ENCODE measurements at regions not wholly inside any gene's neighbourhood (a gene's known extent, or its start where the extent isn't known, plus 50 kb on each side); places are given as distances from the start of the nearest gene placed in this dataset.

GRCh38 chr10:78489034-78489433 lies 455.4 kb downstream of the RPS24 start:
- no peak overlapping the region for H3K4me3 ChIP-seq (replicated peaks; ENCODE audit: low read depth, low read length)
- TF ChIP-seq, protein P1, sequence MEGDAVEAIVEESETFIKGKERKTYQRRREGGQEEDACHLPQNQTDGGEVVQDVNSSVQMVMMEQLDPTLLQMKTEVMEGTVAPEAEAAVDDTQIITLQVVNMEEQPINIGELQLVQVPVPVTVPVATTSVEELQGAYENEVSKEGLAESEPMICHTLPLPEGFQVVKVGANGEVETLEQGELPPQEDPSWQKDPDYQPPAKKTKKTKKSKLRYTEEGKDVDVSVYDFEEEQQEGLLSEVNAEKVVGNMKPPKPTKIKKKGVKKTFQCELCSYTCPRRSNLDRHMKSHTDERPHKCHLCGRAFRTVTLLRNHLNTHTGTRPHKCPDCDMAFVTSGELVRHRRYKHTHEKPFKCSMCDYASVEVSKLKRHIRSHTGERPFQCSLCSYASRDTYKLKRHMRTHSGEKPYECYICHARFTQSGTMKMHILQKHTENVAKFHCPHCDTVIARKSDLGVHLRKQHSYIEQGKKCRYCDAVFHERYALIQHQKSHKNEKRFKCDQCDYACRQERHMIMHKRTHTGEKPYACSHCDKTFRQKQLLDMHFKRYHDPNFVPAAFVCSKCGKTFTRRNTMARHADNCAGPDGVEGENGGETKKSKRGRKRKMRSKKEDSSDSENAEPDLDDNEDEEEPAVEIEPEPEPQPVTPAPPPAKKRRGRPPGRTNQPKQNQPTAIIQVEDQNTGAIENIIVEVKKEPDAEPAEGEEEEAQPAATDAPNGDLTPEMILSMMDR (IDR thresholded peaks at IDR 0.05; ENCODE audit: low read depth, low read length, missing control alignments): no peak
- no peak for DNase-seq (ENCODE audit: extremely low read depth, low read depth)

DNA sequence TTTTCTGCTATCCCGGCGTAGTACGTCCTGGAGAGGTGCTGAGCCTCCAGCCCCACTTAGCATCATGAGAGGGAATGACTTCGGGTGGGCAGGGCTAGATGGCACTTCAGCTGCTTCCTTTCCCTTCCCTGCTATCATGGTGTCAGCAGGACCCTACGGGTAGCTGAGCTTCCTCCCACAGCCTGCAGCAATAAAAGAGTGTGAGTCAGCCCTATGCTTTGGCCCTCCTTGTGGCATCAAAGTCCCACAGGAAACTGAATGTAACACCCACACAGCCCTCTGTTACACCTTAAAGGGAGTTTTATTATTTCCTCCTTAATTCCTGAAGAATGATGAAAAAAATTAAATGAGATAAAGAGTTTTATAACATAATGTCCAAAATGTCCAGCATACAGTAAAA lies 458.1 kb downstream of the RPS24 start:
- no peak overlapping the region for H3K4me3 ChIP-seq (replicated peaks; ENCODE audit: low read depth, low read length)
- TF ChIP-seq, protein P1 (IDR thresholded peaks at IDR 0.05; ENCODE audit: low read depth, low read length, missing control alignments): no peak
- peak; percentile 19 for DNase-seq (ENCODE audit: extremely low read depth, low read depth)

DNA sequence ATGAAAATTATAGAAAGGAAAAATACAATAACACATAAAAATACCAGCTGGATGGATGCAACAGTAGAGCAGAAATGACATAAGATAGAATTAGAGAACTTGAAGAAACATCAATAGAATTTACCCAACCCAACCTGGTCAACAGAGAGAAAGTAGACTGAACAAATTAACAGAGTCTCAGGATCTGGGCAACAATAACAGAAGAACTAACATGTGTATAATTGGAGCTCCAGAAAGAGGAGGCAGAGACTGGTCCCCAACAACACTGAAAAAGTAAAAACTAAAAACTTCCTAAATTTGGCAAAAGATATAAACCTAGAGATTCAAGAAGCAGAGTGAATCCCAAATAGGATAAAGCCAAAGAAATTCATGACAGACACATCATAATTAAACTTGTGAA lies 458.8 kb downstream of the RPS24 start:
- no peak overlapping the region for H3K4me3 ChIP-seq (replicated peaks; ENCODE audit: low read depth, low read length)
- TF ChIP-seq, protein P1 (IDR thresholded peaks at IDR 0.05; ENCODE audit: low read depth, low read length, missing control alignments): no peak
- DNase-seq (ENCODE audit: extremely low read depth, low read depth): no peak

- no peak overlapping the region for H3K4me3 ChIP-seq (replicated peaks; ENCODE audit: low read depth, low read length)
- TF ChIP-seq, protein P1 (IDR thresholded peaks at IDR 0.05; ENCODE audit: low read depth, low read length, missing control alignments): no peak
- no peak for DNase-seq (ENCODE audit: extremely low read depth, low read depth)
These were observed 460.5 kb downstream of the RPS24 start for GRCh38 chr10:78494179-78494578.

DNA sequence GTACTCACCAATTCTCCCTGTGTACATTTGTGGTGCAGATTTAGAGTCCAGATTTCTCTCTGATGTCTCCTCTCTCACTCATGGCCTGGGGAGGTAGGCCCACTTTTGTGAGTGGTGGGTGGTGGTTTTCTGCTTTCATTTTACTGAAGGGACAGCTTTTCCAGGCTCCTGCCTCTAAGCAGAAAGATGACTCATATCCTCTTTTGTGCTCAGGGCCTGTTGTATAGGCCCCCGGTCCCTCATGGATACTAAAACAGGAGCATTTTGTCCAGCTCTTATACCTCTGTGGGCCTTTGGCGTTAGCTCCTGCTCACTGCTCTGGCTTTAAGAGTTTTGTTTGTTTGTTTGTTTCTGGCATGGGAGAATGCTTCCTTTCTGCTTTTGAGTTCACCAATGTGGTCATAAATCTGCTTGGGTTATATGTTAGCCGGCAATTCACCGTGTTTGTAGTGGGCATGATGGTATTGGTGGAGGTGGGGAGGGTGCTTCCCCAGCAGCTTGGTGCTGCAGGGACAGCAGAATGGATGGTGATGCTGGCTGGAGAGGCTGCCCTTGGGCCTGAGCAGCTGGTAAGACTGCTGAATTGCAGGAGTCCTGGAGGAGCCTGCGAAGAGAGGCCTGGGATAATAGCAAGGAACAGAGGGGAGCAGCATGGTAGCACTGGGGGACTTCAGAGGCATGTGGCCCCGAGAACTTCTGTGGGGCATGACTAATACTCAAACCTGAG lies 468.7 kb downstream of the RPS24 start:
- TF ChIP-seq, protein P1 (IDR thresholded peaks at IDR 0.05; ENCODE audit: low read depth, low read length, missing control alignments): no peak
- DNase-seq (ENCODE audit: extremely low read depth, low read depth): peak; percentile 14

DNA sequence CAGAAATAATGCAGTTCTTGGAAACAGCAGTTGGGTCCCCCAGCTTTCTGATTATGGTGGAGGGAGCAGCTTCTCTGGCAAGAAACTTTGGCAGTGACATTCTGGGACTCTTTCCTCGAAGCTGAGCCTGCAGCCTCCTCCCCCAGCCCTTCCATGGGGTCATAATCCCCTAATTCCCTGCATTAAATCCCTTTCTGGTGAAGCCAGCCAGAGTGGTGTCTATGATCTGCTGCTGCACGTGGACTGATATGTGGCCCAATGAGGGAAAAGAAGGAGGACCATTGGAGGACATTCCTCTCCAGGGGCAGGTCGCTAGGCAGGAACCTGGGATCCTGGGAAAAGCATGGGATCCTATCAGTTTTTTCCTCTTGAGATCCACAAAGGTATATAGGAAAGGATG lies 470.5 kb downstream of the RPS24 start:
- DNase-seq (ENCODE audit: extremely low read depth, low read depth): no peak
- TF ChIP-seq, protein P1 (IDR thresholded peaks at IDR 0.05; ENCODE audit: low read depth, low read length, missing control alignments): no peak
- no peak overlapping the region for H3K4me3 ChIP-seq (replicated peaks; ENCODE audit: low read depth, low read length)

More for the DNA sequence above, 468.7 kb downstream of the RPS24 start:
- no peak overlapping the region for H3K4me3 ChIP-seq (replicated peaks; ENCODE audit: low read depth, low read length)

DNA sequence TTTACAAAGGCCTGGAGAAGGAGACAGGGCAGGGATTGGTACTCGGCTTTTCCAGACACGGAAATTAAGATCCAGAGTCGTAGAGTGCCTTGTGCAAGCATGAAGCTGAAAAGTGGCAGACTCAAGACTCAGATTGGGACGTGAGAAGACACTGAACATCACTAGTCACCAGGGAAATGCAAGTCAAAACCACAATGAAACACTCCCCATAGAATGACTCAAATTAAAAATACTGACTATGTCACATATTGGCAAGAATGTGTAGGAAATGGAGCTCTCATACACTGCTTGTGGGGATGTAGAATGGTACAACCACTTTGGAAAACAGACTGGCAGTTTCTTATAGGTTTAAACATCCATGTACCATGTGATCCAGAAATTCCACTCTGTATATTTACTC lies 472.0 kb downstream of the RPS24 start:
- TF ChIP-seq, protein P1 (IDR thresholded peaks at IDR 0.05; ENCODE audit: low read depth, low read length, missing control alignments): no peak
- DNase-seq (ENCODE audit: extremely low read depth, low read depth): no peak
- no peak overlapping the region for H3K4me3 ChIP-seq (replicated peaks; ENCODE audit: low read depth, low read length)
